T-helper 2 cell (primary cell): ENCODE measurements at regions not wholly inside any gene's neighbourhood (a gene's known extent, or its start where the extent isn't known, plus 50 kb on each side); places are given as distances from the start of the nearest gene placed in this dataset.

ENCODE experiments used
- DNase-seq, 5 experiments: peaks; one replicate each; pipeline versions ENCODE4 v3.0.0 to v3.0.0-alpha.2; 2012 to 2022

- no peak for DNase-seq
These were observed 119.2 kb downstream of the MBL2 start for GRCh38 chr10:52653263-52653909.

GRCh38 chr10:52654201-52654600, 118.4 kb downstream of the MBL2 start:
- no peak for DNase-seq

GRCh38 chr10:52658112-52658511, 114.5 kb downstream of the MBL2 start:
- DNase-seq: no peak

GRCh38 chr10:52659085-52659484, 113.5 kb downstream of the MBL2 start:
- DNase-seq: no peak

GRCh38 chr10:52662256-52662655, 110.3 kb downstream of the MBL2 start:
- no peak for DNase-seq

- no peak for DNase-seq
These were observed 109.4 kb downstream of the MBL2 start for GRCh38 chr10:52663161-52663560.

- no peak for DNase-seq
These were observed 108.0 kb downstream of the MBL2 start for GRCh38 chr10:52664629-52665028.

GRCh38 chr10:52665821-52666220, 106.8 kb downstream of the MBL2 start:
- DNase-seq: no peak

GRCh38 chr10:52666931-52667330, 105.7 kb downstream of the MBL2 start:
- no peak for DNase-seq

- no peak for DNase-seq
These were observed 104.6 kb downstream of the MBL2 start for GRCh38 chr10:52668024-52668423.

GRCh38 chr10:52672880-52673279, 99.7 kb downstream of the MBL2 start:
- no peak for DNase-seq

- no peak for DNase-seq
These were observed 99.1 kb downstream of the MBL2 start for GRCh38 chr10:52673468-52673867.

- DNase-seq: no peak
These were observed 98.1 kb downstream of the MBL2 start for GRCh38 chr10:52674474-52674873.

- DNase-seq: no peak
These were observed 95.5 kb downstream of the MBL2 start for GRCh38 chr10:52677086-52677485.

GRCh38 chr10:52678611-52679010, 94.0 kb downstream of the MBL2 start:
- DNase-seq: no peak

- no peak for DNase-seq
These were observed 93.5 kb downstream of the MBL2 start for GRCh38 chr10:52679117-52679516.

GRCh38 chr10:52682766-52683165, 89.8 kb downstream of the MBL2 start:
- no peak for DNase-seq

GRCh38 chr10:52683776-52684175, 88.8 kb downstream of the MBL2 start:
- no peak for DNase-seq

GRCh38 chr10:52688899-52689298, 83.7 kb downstream of the MBL2 start:
- no peak for DNase-seq

- DNase-seq: no peak
These were observed 76.4 kb downstream of the MBL2 start for GRCh38 chr10:52696232-52696631.

GRCh38 chr10:52701647-52702046, 70.9 kb downstream of the MBL2 start:
- DNase-seq: no peak

GRCh38 chr10:52703451-52703850, 69.1 kb downstream of the MBL2 start:
- DNase-seq: no peak

- DNase-seq: no peak
These were observed 68.7 kb downstream of the MBL2 start for GRCh38 chr10:52703898-52704297.

- no peak for DNase-seq
These were observed 66.1 kb downstream of the MBL2 start for GRCh38 chr10:52706332-52707070.
